MM.1S (cell line): ENCODE measurements at regions not wholly inside any gene's neighbourhood (a gene's known extent, or its start where the extent isn't known, plus 50 kb on each side); places are given as distances from the start of the nearest gene placed in this dataset.

Source experiments
- DNase-seq: peaks from one replicate; pipeline ENCODE4 v3.0.0-alpha.2; 2015
- H2AFZ ChIP-seq: fragments of 300-600 bp; sonication (generic); 2 replicates; pipeline ENCODE4 v1.6.0; 2016; ENCODE audit warnings: antibody characterized with exemption, low read length
- H3F3A ChIP-seq: fragments of 300-600 bp; sonication (generic); 2 replicates; pipeline ENCODE4 v1.6.1; 2016; ENCODE audit warnings: mild to moderate bottlenecking, antibody characterized with exemption, low read length, moderate library complexity, mixed read lengths; ENCODE audit not compliant: insufficient read depth
- H3K27ac ChIP-seq: fragments of 300-600 bp; sonication (generic); 2 replicates; pipeline ENCODE4 v1.5.1; 2016; ENCODE audit warnings: mild to moderate bottlenecking, low read length
- H3K27me3 ChIP-seq: fragments of 300-600 bp; sonication (generic); replicated peaks from 2 replicates; pipeline ENCODE4 v1.6.0; 2016; ENCODE audit warnings: low read length; ENCODE audit not compliant: insufficient read depth
- H3K36me3 ChIP-seq: fragments of 300-600 bp; sonication (generic); replicated peaks from 2 replicates; pipeline ENCODE4 v1.6.1; 2016; ENCODE audit warnings: mild to moderate bottlenecking, low read length, mixed read lengths; ENCODE audit not compliant: insufficient read depth
- H3K4me1 ChIP-seq: fragments of 300-600 bp; sonication (generic); 2 replicates; pipeline ENCODE4 v1.6.1; 2016; ENCODE audit warnings: low read length, mixed read lengths
- H3K4me2 ChIP-seq: fragments of 300-600 bp; sonication (generic); 2 replicates; pipeline ENCODE4 v1.6.0; 2016; ENCODE audit warnings: low read depth, low read length
- H3K4me3 ChIP-seq: fragments of 300-600 bp; sonication (generic); 2 replicates; pipeline ENCODE4 v1.5.1; 2016; ENCODE audit warnings: low read length, mixed read lengths
- H3K79me2 ChIP-seq: fragments of 300-600 bp; sonication (generic); 2 replicates; pipeline ENCODE4 v1.6.1; 2016; ENCODE audit warnings: mixed run types, low read length, mixed read lengths
- H3K9ac ChIP-seq: fragments of 300-600 bp; sonication (generic); 2 replicates; pipeline ENCODE4 v1.6.1; 2016; ENCODE audit warnings: low read length, mixed read lengths
- H3K9me2 ChIP-seq: fragments of 300-600 bp; sonication (generic); replicated peaks from 2 replicates; pipeline ENCODE4 v1.6.1; 2016; ENCODE audit warnings: mild to moderate bottlenecking, low read length, mixed read lengths; ENCODE audit not compliant: insufficient read depth
- H3K9me3 ChIP-seq: fragments of 300-600 bp; sonication (generic); replicated peaks from 2 replicates; pipeline ENCODE4 v1.6.1; 2016; ENCODE audit warnings: mild to moderate bottlenecking, low read length, mixed read lengths; ENCODE audit not compliant: insufficient read depth
- H4K20me1 ChIP-seq: fragments of 300-600 bp; sonication (generic); 2 replicates; pipeline ENCODE4 v1.6.1; 2016; ENCODE audit warnings: mild to moderate bottlenecking, low read length, moderate library complexity, mixed read lengths; ENCODE audit not compliant: insufficient read depth
- CTCF ChIP-seq: fragments of 300-600 bp; sonication (generic); IDR thresholded peaks from 2 replicates; pipeline ENCODE4 v1.5.1; 2016; ENCODE audit warnings: antibody characterized with exemption, low read length, mixed read lengths
- EZH2 ChIP-seq: fragments of 300-600 bp; sonication (generic); optimal IDR thresholded peaks from 2 replicates; pipeline ENCODE3; 2017; ENCODE audit warnings: low read depth, mild to moderate bottlenecking, antibody characterized with exemption, low read length, mixed read lengths
- EZH2phosphoT487 ChIP-seq: fragments of 300-600 bp; sonication (generic); IDR thresholded peaks from 2 replicates; pipeline ENCODE4 v1.6.1; 2018; ENCODE audit warnings: antibody characterized with exemption, low read length

- no peaks in the 10 kb centered on the region for H3K9me2 ChIP-seq
- no peaks in the 10 kb centered on the region for H3K9me3 ChIP-seq
- no peak overlapping the region for H3K4me2 ChIP-seq
- H3K27ac ChIP-seq: no peak overlapping the region
- TF ChIP-seq EZH2 (no peak), EZH2phosphoT487 (no peak), CTCF (no peak)
- no peaks in the 10 kb centered on the region for H3K79me2 ChIP-seq
- no peaks in the 10 kb centered on the region for H3F3A ChIP-seq
- H2AFZ ChIP-seq: no peak overlapping the region
- H3K4me1 ChIP-seq: no peaks in the 10 kb centered on the region
- no peaks in the 10 kb centered on the region for H3K27me3 ChIP-seq
- no peaks in the 10 kb centered on the region for H4K20me1 ChIP-seq
- H3K9ac ChIP-seq: no peak overlapping the region
- no peak overlapping the region for H3K4me3 ChIP-seq
- no peak for DNase-seq
- no peaks in the 10 kb centered on the region for H3K36me3 ChIP-seq
Measured at GRCh38 chr2:126778561-126779501, 119.9 kb upstream of the TEX51 start.

GRCh38 chr2:126781206-126781605, 117.5 kb upstream of the TEX51 start:
- Histone ChIP-seq H2AFZ (no peak overlapping the region), H3K9me2 (no peaks in the 10 kb centered on the region), H3K27ac (no peak overlapping the region), H3F3A (no peaks in the 10 kb centered on the region), H3K4me2 (no peak overlapping the region), H3K36me3 (no peaks in the 10 kb centered on the region), H3K79me2 (no peaks in the 10 kb centered on the region), H4K20me1 (no peaks in the 10 kb centered on the region), H3K9me3 (no peaks in the 10 kb centered on the region), H3K4me1 (no peaks in the 10 kb centered on the region), H3K4me3 (no peak overlapping the region), H3K27me3 (no peaks in the 10 kb centered on the region), H3K9ac (no peak overlapping the region)
- no peak for DNase-seq
- TF ChIP-seq EZH2 (no peak), EZH2phosphoT487 (no peak), CTCF (no peak)

- H3K4me2 ChIP-seq: no peak overlapping the region
- TF ChIP-seq EZH2: no peak
- TF ChIP-seq CTCF: no peak
- no peak for TF ChIP-seq EZH2phosphoT487
- H3K79me2 ChIP-seq: no peaks in the 10 kb centered on the region
- H3K9ac ChIP-seq: no peak overlapping the region
- no peaks in the 10 kb centered on the region for H3K9me2 ChIP-seq
- no peaks in the 10 kb centered on the region for H4K20me1 ChIP-seq
- no peaks in the 10 kb centered on the region for H3K4me1 ChIP-seq
- no peak overlapping the region for H3K27ac ChIP-seq
- H2AFZ ChIP-seq: no peak overlapping the region
- H3K9me3 ChIP-seq: no peaks in the 10 kb centered on the region
- no peaks in the 10 kb centered on the region for H3F3A ChIP-seq
- no peak for DNase-seq
- no peak overlapping the region for H3K4me3 ChIP-seq
- no peaks in the 10 kb centered on the region for H3K27me3 ChIP-seq
- no peaks in the 10 kb centered on the region for H3K36me3 ChIP-seq
Measured at GRCh38 chr2:126781806-126782205, 116.9 kb upstream of the TEX51 start.
